ENCODE measurements at regions not wholly inside any gene's neighbourhood (a gene's known extent, or its start where the extent isn't known, plus 50 kb on each side); places are given as distances from the start of the nearest gene placed in this dataset.

DNA sequence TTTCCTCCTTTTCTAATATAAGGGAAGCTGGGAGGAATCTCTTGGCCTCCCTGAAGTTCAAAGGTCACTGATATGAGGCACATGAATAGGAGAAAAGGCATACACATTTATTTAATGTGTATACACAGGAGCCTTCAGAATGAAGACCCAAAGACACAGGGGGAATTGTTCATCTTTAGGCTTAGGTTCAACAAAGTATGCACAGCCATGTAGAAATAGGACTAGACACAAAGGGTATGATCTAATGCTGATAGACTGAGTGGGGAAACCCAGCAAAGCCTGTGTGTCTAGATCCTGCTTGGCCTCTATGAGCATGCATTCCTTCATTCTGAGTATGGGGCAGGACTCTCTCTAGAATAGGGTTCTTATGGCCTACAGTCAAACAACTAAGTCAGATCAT is 177.1 kb upstream of the RFC3 start:
- Mint-ChIP-seq H3K4me1 (peaks cover 67% of the 10 kb centered on the region), H3K27ac (no peak overlapping the region), H3K36me3 (no peaks in the 10 kb centered on the region), H3K4me3 (no peak overlapping the region), H3K9me3 (no peaks in the 10 kb centered on the region), H3K27me3 (ENCODE audit: low read depth) (peaks cover 8% of the 10 kb centered on the region; the same call in 1 of the 2 replicates)
- DNase-seq (ENCODE audit: low spot score) (no peak), ATAC-seq (no peak)
- ChIA-PET POLR2A (no interaction called here), CTCF (no interaction called here)
- no peak for TF ChIP-seq KAT7 (CRISPR knock-in tag; IDR thresholded peaks at IDR 0.05; ENCODE audit: borderline replicate concordance)
- TF ChIP-seq SP1 (CRISPR knock-in tag; conservative IDR thresholded peaks at IDR 0.05) = no peak
- TF ChIP-seq, protein P1, sequence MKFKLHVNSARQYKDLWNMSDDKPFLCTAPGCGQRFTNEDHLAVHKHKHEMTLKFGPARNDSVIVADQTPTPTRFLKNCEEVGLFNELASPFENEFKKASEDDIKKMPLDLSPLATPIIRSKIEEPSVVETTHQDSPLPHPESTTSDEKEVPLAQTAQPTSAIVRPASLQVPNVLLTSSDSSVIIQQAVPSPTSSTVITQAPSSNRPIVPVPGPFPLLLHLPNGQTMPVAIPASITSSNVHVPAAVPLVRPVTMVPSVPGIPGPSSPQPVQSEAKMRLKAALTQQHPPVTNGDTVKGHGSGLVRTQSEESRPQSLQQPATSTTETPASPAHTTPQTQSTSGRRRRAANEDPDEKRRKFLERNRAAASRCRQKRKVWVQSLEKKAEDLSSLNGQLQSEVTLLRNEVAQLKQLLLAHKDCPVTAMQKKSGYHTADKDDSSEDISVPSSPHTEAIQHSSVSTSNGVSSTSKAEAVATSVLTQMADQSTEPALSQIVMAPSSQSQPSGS (CRISPR knock-in tag; IDR thresholded peaks at IDR 0.05; ENCODE audit: borderline replicate concordance, low read depth) = no peak
- no peak for TF ChIP-seq NR1H2 (CRISPR knock-in tag; IDR thresholded peaks at IDR 0.05)
- TF ChIP-seq E2F1 (CRISPR knock-in tag; IDR thresholded peaks at IDR 0.05) = no peak

- H3K27me3 Mint-ChIP-seq (ENCODE audit: low read depth) = 0 out of 2 replicates have a peak, but pooled peaks cover 4% of the 10 kb centered on the region
- CTCF ChIA-PET = interaction anchor here (0.6 to 1.2 kb wide), 2 partner anchors 81 to 147 kb away, joined by 3 read pairs; no protein-coding TSS in a partner anchor
- H3K4me1 Mint-ChIP-seq = peaks cover 52% of the 10 kb centered on the region
- no peak overlapping the region for H3K4me3 Mint-ChIP-seq
- peak; percentile 54 for ATAC-seq
- no peaks in the 10 kb centered on the region for H3K9me3 Mint-ChIP-seq
- H3K27ac Mint-ChIP-seq = no peak overlapping the region
- H3K36me3 Mint-ChIP-seq = no peaks in the 10 kb centered on the region
- TF ChIP-seq ZNF263 (CRISPR knock-in tag; IDR thresholded peaks at IDR 0.05; ENCODE audit: low read depth) = no peak
- TF ChIP-seq GABPB1 (CRISPR knock-in tag; IDR thresholded peaks at IDR 0.05) = peak; percentile 90
- TF ChIP-seq SMAD3 (CRISPR knock-in tag; IDR thresholded peaks at IDR 0.05; ENCODE audit: borderline replicate concordance) = no peak
- no peak for TF ChIP-seq GRHL2 (CRISPR knock-in tag; IDR thresholded peaks at IDR 0.05; ENCODE audit: insufficient replicate concordance, severe bottlenecking)
- POLR2A ChIA-PET = no interaction called here
- no peak for DNase-seq (ENCODE audit: low spot score)
These were observed 175.4 kb upstream of the RFC3 start for GRCh38 chr13:33642374-33643065.

DNA sequence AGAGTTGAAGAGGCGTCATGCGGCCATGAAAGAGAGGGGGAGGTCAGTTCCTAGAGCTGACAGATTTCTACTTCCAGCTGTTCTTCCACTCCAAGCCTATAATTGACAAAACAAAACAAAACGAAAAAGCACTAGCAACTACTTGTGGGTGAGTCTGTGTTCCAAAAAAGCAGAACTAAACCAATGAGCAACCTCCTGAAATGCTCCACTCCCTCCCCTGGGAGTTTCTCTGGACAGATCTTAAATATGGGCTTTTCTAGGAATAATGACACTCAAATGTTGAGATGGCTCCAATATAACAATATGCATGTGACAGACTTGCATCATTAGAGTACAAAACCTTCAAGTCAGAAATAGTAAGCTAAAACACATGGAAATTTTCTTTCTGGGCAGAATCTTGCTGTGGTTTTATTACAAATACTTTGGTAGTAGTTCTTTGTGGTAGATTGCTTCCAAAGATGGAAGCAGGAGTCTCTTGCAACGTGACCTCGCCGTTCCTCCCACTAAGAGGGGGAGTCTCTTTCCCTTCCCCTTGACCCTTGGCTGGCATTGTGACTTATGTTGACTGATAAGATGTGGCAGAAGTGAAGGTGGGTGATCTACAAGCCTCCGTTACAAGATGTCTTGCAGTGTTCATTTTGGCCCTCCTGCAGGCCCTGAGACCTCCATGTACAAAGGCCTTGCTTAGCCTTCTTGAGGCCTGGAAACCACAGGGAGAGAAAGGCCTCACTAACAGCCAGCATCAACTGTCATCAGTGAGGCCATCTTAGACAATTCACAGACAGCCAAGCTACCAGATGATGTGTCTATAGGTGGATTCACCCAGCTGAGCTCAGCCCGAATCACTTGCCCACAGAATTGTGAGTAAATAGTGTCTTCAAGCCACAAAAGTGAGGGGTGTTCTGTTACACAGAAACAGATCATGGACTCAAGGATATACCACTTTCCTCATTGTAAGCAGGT is 173.1 kb upstream of the RFC3 start:
- TF ChIP-seq ZNF671 (CRISPR knock-in tag; IDR thresholded peaks at IDR 0.05) (no peak), ELF4 (CRISPR knock-in tag; IDR thresholded peaks at IDR 0.05; ENCODE audit: low read depth) (no peak)
- ChIA-PET CTCF (no interaction called here), POLR2A (no interaction called here)
- Mint-ChIP-seq H3K27ac (no peak overlapping the region), H3K4me3 (no peak overlapping the region), H3K36me3 (no peaks in the 10 kb centered on the region), H3K27me3 (ENCODE audit: low read depth) (no peaks in the 10 kb centered on the region), H3K4me1 (peaks cover 30% of the 10 kb centered on the region), H3K9me3 (no peaks in the 10 kb centered on the region)
- DNase-seq (ENCODE audit: low spot score) (no peak), ATAC-seq (no peak)

DNA sequence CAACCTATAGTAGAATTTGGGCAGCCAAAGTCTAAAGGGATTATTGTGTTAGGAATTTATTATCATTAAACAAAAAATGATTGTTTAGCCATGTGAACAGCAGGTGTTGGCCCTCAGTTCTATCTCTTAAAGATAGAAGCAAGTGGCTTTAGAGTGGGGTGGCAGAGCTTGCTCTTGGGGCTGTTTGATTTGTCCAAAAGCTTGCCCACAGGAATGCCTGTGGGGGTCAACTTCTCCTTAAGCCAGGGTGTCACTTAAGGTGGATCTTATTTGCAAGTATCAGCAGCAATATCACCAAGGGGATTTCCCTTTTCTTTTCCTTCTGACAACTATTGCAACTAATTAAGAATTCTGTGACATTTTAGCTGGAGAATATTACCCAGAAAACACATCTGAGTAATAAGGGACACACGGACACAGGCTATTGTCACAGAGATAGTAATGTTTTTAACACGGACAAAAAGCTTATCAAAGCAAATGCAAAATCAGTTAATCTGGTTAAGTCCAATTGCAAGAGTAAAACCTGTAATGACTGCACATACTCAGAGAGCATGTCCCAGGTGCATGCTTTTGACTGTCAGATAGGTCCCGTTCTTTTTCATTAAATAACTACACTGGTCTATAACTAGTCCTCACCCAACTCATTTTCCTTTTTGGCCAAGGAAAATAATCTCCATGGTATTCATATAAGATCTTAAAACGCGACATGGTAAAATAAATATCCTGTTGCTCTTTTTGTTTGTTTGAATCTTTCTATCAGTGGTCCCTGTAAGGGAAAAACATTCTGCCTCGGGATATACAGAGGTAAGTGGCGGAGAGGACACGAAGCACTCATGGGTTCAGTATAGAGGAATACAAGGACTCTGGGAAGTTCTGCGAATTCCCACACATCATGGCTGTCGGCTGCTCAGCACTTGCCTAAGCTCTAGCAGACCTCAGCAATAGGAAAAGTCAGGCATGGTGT is 172.1 kb upstream of the RFC3 start:
- Mint-ChIP-seq H3K36me3 (no peaks in the 10 kb centered on the region), H3K27me3 (ENCODE audit: low read depth) (no peaks in the 10 kb centered on the region), H3K27ac (no peak overlapping the region), H3K4me1 (peaks cover 20% of the 10 kb centered on the region), H3K9me3 (no peaks in the 10 kb centered on the region), H3K4me3 (no peak overlapping the region)
- no peak for TF ChIP-seq NFE2L1 (CRISPR knock-in tag; IDR thresholded peaks at IDR 0.05)
- no peak for TF ChIP-seq ZMAT4 (CRISPR knock-in tag; IDR thresholded peaks at IDR 0.05)
- TF ChIP-seq ATF1 (CRISPR knock-in tag; IDR thresholded peaks at IDR 0.05) = no peak
- TF ChIP-seq ZBTB21 (CRISPR knock-in tag; IDR thresholded peaks at IDR 0.05; ENCODE audit: borderline replicate concordance) = no peak
- TF ChIP-seq ZNF396 (CRISPR knock-in tag; IDR thresholded peaks at IDR 0.05; ENCODE audit: borderline replicate concordance) = no peak
- TF ChIP-seq JAZF1 (CRISPR knock-in tag; IDR thresholded peaks at IDR 0.05) = no peak
- TF ChIP-seq, protein P2, sequence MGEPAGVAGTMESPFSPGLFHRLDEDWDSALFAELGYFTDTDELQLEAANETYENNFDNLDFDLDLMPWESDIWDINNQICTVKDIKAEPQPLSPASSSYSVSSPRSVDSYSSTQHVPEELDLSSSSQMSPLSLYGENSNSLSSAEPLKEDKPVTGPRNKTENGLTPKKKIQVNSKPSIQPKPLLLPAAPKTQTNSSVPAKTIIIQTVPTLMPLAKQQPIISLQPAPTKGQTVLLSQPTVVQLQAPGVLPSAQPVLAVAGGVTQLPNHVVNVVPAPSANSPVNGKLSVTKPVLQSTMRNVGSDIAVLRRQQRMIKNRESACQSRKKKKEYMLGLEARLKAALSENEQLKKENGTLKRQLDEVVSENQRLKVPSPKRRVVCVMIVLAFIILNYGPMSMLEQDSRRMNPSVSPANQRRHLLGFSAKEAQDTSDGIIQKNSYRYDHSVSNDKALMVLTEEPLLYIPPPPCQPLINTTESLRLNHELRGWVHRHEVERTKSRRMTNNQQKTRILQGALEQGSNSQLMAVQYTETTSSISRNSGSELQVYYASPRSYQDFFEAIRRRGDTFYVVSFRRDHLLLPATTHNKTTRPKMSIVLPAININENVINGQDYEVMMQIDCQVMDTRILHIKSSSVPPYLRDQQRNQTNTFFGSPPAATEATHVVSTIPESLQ (CRISPR knock-in tag; IDR thresholded peaks at IDR 0.05) = no peak
- no peak for TF ChIP-seq CBFB (CRISPR knock-in tag; IDR thresholded peaks at IDR 0.05; ENCODE audit: low read depth)
- no peak for ATAC-seq
- CTCF ChIA-PET = no interaction called here
- DNase-seq (ENCODE audit: low spot score) = no peak
- POLR2A ChIA-PET = no interaction called here
